ENCODE measurements at regions not wholly inside any gene's neighbourhood (a gene's known extent, or its start where the extent isn't known, plus 50 kb on each side); places are given as distances from the start of the nearest gene placed in this dataset.

DNA sequence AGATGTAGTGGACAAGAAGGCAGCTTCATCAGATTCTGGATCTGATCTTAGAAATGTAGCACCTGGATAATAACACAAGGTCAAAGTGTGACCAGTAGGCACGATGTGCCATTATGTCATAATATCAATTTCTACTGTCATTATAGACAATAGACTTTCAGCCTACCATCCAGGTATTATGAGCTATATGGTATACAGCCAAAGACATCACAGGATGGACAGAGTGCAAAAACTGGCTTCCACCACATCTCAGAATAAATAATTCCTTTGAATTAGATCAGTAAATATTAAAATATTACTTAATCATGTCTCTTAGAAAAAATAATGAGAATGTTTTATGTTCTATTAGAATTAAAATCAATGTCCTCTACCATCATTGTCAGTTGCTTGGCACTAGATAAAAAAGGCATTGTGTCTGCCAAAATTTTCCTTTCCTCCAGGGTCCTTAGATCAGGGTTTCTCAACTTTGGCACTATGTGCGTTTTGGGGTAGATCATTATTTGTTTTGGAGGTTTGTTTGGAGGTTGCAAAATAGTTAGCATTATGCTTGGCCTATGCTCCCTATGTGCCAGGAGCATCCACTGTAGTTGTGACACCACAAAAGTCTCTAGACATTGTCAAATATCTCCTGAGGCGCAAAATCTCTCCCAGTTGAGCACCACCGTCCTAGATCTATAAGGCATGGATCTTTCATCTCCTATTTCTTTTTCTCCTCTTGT, 86.7 kb upstream of the NRIP1 start:
- DNase-seq = no peak

DNA sequence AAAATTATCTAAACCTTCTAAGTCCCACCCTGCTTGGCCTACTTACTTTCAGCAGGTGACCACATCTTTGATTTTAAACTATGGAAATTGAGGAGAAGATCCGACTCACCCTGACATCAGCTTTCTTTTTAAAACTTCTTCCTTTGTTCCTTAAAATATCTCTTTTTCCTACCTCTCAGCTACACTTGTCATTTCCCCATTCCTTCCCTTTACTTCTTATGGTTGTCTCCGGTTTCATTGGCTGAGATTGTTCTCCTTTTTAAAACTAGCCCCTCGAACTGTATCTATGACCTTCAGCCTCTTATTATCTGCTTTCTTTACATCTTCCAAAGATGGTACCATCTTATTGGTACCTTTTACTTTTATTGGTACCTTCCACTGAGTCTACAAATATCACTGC, 87.8 kb upstream of the NRIP1 start:
- no peak for DNase-seq

DNA sequence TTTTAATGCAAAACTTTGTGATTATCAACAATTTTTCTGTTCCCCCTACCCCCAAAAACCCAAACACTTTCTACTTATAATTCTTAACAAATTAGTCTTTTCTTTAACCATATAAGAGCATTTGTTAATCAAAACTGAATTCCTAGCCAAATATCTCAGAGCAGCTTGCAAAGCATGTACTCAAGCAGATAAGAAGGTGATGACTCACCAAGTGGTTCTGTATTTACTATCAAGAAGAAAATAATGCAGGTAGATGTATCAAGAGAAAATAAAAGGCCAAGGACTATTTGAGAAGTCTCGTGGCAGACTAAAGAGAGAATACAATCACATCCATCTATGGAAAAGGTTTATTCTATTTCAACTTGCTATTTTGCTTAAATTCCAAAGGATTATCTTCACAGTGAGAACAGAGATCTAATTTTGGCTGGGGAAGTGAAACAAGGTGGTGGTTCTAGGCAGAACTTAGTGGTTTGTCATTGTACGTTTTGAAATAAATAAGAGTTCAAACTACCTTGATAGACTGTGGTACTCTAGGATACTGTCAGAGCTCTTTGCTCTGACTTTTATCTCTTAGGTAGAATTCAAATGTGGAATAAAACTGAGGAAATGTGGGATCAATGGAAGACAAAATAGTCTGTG, 94.7 kb upstream of the NRIP1 start:
- no peak for DNase-seq

DNA sequence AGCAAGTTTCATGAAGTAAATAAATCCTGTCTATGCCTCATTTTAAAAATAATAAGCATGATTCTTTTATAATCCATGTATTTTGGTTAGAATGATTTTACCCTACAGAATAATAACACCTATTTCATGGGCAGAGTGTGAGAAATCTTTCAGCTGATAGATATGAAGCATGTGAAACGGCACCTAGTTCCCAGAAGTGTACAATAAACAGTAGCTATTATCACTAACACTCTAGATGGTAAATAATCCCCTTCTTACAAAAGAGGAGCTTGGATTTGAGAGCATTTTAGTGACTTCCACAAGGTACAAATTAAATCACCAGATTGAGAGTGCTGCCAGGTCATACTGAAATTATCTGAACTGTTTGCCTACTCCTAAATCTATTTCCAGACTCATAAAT, 95.3 kb upstream of the NRIP1 start:
- DNase-seq = no peak

DNA sequence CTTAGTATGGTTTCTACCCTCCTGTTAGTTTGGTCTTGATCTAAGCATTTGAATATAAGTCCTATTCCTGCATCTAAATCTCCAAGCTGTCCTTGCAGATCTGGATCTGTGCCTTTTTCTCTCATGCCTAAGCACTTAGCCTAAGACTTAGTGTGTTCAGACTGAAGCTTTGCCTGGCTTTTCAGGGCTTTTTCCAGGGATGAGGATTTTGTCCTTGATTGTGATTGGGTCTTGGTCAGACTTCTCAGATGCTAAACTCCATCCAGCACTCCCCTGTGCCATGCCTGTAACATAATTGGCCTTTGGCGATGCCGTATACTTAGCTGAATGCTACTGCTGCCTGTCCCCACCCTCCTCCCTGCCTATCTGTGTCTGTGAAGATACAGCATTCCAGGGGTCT, 98.1 kb upstream of the NRIP1 start:
- no peak for DNase-seq

DNA sequence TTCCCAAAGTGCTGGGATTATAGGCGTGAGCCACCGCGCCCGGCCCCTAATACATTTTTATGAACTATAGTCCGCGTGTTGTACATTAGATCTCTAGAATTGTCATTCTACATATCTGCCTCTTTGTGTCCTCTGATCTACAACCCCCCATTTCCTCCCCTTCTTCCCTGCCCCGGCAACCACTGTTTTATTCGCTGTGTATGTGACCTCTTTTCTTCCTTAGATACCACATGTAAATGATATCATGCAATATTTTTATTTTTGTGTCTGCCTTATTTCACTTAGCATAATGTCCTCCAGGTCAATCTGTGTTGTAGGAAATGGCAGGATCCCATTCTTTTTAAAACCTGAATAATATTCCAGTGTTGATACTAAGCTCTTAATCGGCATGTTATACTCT, 99.5 kb upstream of the NRIP1 start:
- DNase-seq = no peak

DNA sequence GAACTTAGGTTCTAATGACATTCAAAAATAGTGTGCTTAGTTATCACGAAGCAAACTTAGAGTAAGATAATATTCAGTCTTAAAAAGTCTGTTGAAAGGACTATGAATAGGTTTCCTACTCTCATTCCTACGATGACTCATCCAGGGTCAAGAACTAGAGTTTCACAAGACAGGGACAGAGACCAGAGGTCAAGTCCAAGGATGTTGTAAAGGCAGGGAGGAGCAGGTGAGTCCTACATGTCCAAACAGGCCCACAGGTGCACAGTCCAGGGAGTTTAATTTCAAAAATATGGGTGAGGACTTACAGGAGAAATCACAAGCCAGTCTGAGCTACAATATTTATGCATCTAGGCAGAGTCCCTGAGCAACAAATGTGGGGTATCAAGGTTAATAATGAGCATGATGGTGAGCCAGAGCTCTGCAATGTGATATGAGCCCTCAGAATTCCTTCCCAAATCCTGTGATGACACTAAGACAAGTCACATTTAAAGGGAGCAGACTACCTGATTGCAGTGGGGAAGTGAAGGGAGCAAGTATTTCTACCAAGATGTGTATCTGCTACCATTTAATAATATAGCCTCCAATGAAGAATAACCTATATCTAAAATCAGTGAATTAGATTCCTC, 100.0 kb upstream of the NRIP1 start:
- DNase-seq = no peak

DNA sequence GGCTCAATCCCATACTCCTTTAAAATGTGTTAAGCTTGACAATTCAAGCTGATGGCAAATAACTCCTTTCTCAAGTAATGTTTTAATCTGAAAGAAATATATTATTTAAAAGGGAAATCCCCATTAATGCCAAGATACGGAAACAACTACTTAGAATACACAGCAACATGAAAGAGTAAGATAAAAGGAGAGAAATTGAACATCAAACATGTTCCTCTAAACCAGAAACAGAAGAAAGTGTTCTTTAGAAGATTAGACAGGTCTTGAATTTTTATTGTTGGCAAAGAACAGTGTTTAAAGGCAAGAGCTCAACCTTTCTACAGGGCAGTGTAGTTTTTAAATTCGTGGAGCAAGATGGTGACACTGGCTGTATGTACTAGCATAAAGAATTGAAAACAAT, 105.8 kb upstream of the NRIP1 start:
- no peak for DNase-seq

DNA sequence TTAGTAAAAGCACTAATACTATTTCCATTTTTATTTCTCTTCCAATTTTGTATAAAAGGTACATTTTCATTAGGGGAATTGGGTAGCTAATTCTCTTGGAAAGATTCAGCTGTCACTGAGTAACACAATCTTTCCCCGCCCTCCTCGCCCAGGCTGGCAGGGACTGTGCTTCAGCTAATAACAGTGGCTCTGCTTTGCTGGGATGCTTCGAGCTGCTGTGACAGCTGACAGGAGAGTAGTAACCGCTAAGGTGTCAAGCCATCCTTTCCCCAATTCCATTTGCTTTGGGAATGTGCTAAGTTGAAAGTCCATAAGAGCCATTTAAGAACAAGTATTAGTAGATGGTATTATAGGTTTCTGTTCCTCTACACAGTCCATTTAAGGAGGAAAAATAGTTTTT, 106.7 kb upstream of the NRIP1 start:
- no peak for DNase-seq

DNA sequence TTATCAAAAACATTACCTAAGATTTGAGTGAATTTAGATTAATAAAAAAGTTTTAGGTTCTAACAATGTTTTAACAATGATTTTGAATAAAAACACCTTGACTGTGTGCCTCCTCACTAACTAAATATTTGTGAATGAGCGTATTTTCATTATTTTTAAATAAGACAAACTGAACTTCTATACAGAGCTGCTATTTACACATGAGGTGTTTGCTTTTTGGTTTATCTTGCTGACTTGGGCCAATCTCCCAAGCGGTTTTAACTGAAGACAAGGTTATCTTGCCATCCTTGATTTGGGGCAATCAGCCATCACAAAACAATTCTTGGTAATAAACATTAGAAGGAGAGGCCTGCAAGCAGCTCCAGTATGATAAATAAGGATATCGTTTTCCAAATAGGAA, 108.2 kb upstream of the NRIP1 start:
- DNase-seq = no peak

DNA sequence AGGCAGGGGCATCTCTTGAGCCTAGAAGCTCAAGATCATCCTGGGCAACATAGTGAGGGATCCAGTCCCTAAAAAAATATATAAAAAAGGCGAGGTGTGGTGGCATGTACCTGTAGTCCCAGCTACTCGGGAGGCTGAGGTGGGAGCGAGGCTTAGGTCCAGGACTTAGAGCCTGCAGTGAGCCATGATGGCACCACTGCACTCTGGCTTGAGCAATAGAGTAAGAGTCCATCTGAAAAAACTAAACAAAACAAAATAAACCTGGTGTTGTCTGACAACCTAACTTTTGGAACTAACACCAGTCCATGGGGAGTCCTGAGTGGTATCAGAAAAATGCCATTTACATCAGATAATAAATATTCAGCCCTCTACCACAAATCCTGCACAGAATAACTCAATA, 110.1 kb upstream of the NRIP1 start:
- no peak for DNase-seq

DNA sequence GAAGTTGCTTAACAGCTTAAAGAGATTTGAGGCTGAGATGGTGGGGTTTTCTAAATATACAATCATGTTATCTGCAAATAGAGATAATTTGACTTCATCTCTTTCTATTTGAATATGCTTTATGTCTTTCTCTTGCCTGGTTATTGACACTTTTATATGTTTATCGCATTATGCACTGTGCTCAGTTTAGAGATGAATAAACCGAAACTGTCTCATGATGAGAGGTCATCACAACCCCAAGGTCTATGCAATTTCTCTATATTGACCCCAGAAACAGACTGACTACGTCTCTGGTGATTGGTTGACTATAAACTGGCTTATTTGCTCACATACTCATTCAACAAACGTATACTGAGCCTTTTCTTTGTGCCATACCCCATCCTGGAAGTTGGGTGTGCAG, 117.9 kb upstream of the NRIP1 start:
- no peak for DNase-seq

DNA sequence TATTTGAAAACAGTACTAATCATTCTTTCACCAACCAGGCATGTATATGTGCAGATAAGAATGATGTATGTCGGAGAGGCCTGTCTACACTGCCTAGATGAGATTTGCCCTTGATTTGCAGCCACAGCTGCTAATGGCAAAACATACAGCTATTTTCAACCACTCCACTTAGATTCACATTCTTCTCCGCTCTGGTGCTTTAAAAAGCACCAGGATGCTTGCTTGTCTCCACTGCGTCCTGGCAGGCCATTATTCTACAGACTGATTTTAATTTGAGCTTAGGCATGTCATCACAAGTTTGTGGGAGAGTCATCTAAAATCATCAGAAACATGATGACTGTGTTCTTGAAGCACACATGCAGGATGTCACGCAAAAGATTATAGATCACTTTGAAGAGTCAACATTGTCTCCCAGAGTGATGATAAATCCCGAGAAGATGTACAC, 119.0 kb upstream of the NRIP1 start:
- DNase-seq = no peak

DNA sequence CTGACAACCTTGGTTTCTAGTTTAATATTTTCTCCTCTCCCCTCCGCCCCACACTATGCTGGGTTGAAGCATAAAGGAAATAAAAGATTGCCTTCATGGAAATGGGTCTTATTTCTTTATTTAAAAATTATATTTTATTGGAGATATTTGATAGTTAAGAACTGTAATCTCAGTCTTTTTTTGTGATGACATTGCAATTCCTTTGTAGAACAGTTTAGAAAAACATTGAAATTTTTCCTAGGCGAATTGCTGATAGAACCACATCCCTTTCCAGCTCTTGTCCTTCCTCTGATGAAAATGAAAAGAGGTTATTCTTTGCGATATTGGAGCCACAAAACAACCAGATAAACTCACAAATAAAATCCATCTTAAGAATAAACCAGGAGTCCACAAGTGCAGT, 125.6 kb upstream of the NRIP1 start:
- DNase-seq = no peak

DNA sequence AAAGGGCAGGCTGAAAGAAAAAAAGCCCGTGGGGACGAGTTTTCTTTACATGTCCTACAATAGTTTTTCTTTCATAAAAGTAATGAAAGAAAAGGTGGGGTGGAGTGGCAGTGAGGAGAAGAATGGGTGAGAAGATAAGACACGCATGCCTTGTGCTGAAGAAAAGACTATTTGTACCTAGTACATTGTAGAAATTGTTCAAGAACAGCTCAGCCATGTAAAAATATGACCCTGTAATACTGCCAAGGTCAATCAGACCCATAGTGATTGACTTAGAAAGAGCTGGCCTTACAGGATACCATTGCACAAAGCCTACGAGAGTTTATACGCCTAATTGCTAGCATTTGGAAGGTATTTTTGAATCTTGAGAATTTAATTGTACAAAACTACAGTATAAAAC, 126.0 kb upstream of the NRIP1 start:
- DNase-seq = no peak

DNA sequence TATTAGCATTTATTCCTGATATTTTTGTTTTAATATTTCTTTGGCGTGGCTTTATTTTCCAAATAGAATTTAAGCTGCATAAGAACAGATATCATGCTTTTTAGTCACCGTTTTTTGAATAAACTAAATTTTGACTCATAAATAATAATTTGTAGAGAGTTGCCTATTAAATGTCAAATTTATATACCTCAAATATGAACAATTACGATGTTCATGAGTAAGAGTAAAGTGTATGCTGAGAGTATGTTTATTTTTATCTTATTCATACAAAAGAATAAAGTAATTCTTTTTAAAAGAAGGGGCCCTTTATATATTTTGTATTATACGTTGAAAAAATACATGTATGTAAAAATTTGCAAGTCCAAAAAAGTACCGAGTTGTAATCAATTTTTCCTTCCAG, 126.5 kb upstream of the NRIP1 start:
- DNase-seq = no peak

DNA sequence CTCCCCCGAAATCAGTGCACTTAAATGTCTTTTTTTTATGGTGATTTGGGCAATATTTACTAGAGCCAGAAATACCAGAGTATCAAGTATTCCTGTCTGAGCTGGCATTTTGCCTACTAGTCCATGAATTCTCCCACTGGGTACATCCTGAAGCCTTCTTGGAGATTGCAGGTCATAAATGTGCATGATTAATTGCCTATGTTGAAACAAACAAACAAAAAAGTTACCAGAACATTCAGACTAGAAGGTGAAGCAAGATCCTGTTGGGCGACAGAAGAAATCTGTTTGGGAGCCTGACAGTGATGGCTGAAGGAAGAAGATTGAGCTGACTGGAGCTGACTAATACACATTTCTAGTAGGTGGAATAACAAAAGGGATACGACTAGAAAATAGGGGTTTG, 127.4 kb upstream of the NRIP1 start:
- no peak for DNase-seq

DNA sequence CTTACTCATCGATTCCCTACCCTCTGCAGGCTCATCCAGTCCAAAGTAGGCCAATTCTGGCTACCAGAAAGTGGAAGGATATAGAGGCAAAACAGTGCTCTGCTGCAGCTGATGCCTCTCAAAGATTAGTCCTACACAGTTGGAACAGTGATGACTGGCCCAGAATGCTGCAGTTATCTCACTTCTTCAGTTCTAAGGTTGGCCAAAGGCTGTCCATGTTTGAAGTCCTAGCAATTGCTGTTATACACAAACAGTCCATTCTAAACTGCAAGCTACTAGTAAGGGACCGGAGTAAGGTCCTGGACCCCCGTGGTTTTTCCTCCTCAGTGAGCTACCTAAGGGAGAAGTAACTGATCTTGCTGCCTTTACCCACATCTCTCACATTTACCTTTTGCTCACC, 129.1 kb upstream of the NRIP1 start:
- DNase-seq = no peak

DNA sequence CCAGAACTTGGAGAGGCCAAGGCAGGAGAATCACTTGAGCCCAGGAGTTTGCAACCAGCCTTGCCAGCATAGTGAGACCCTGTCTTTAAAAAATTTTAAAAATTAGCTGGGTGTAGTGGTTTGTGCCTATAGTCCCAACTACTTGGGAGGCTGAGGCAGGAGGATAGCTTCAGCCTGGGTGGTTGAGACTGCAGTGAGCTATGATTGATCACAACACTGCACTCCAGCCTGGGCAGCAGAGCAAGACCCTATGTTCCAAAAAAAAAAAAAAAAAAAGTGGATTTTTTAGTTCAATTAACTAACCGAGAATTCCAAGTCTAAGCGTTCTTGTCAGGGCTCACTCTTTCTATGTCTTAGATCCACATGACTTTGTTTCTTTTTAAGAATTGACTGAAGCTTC, 130.3 kb upstream of the NRIP1 start:
- no peak for DNase-seq

DNA sequence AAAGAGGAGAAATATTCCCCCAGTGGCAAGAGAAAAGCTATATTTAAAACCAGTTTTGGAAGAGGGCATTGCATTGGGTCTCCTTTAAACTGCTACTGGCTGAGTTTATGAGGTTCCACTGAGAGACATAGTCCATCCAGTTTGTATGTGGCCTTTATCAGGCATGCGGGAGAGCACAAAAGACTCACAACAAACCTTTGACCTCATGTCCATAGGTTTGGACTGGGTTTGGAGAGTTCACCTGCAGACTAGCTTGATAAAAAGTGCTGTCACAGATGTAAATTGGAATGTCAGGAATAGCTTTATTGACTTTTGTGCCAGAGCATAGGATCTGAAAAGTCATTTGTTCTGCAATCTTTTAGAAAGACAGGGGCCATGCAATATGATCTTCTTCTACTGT, 131.0 kb upstream of the NRIP1 start:
- no peak for DNase-seq

DNA sequence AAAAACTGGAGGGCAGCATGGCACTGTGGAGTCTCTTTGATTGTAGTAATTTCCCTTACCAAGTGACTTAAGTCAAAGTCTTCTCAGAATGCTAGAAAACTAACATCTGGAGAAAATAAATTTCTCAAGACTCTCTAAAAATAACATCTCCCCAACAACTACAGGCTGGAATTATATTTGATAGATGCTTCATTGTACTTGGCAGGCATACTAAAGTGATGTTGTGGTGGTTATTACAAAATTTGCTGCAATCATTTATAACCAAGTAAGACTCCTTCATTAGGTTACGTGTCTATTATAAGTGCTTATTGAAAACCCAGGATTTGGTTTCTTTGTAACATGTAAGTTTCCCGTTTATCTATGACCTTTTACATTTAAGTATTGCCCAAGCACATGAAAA, 132.9 kb upstream of the NRIP1 start:
- no peak for DNase-seq

DNA sequence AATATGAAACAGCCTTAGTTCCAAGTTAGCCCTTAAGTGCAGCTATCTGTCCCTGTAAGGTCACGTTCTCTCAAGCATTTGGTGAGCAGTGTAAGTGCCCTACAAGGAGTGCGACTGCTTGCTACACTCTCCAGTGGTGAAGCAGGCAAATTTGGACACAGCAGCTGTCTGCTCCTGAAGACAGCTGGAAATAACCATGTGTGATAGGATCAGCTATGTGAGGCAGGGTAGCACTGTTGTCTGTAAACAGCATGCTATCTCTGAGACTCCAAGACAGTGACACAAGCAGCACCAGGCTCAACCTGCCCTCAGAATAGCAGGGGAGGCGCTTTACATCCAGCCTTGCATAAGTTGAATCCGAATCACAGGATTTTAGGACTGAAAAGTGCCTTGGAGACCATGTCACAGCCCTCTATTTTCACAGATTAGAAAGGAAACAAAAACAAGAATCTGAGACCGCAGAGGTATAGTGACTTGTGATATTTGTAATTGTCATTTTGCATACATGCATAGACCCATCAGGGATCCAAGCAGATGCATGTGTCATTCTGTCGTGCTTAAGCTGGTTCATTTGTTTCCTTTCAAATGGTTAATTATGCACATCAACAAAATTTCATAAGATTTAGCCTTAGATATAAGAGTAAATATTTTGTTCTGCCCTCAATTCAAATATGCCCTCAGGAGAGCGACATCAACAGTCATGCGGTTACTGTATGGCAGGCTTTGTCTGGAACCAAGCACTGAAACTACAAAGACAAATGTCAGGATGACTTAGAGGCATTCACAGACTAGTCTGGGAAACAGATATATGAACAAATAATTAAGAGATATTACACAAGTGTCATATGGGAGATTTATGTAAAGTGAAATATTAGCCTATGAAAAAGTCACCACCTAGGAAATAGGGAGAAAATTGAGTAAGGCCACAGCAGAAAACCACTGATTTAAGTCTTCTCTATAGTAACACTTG, 134.9 kb upstream of the NRIP1 start:
- no peak for DNase-seq

DNA sequence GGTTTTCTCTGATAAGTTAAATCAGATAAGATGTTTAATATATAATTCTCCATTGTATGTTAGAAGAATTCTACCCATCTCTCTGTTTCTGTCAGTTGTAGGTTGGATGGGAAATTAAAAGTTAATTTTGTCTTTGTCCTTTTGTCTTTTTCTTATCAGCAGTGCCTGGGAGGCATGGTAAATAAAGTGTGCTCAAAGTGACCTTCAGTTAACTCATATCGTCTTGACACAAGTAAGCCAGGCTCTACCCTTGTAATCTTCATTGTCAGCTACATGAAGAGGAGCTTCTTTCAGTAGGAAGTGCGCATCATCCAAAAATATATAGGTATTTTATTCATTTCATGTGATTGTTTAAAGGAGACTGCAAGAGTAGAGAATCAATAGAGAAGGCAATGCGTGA, 138.9 kb upstream of the NRIP1 start:
- DNase-seq = no peak

Measured in NCI-H1105 (cell line).